DND-41 (cell line): ENCODE measurements at regions not wholly inside any gene's neighbourhood (a gene's known extent, or its start where the extent isn't known, plus 50 kb on each side); places are given as distances from the start of the nearest gene placed in this dataset.

ENCODE experiments used
- ATAC-seq: fragments of 200-7000 bp; cut with Tn5 transposase; 3 replicates; pipeline ENCODE4 v1.9.1; 2021; ENCODE audit warnings: low read depth; ENCODE audit not compliant: insufficient read depth
- DNase-seq: peaks from one replicate; pipeline ENCODE4 v3.0.0-alpha.2; 2020
- H2AFZ ChIP-seq: 2 replicates; pipeline ENCODE4 v1.6.0; 2012; ENCODE audit warnings: low read depth, low read length
- H3K27ac ChIP-seq: 2 replicates; pipeline ENCODE4 v1.5.1; 2012; ENCODE audit warnings: low read length, inconsistent platforms
- H3K27me3 ChIP-seq: fragments of 200-600 bp; sonication (generic); 2 replicates; pipeline ENCODE4 v1.6.0; 2012; ENCODE audit warnings: low read length, mild to moderate bottlenecking, inconsistent platforms; ENCODE audit not compliant: insufficient read depth, poor library complexity
- H3K36me3 ChIP-seq: 2 replicates; pipeline ENCODE4 v1.5.1; 2012; ENCODE audit warnings: low read length, inconsistent platforms; ENCODE audit not compliant: insufficient read depth
- H3K4me1 ChIP-seq: 2 replicates; pipeline ENCODE4 v1.5.1; 2012; ENCODE audit warnings: mild to moderate bottlenecking, low read length; ENCODE audit not compliant: insufficient read depth
- H3K4me2 ChIP-seq: 2 replicates; pipeline ENCODE4 v1.6.0; 2012; ENCODE audit warnings: mild to moderate bottlenecking, moderate library complexity, low read length, inconsistent platforms; ENCODE audit not compliant: insufficient read depth
- H3K4me3 ChIP-seq, 2 experiments: fragments of 200-600 bp in 1 of 2; shearing (Covaris generic) in 1 of 2; 2 replicates each; pipeline ENCODE4 v1.5.1; 2012 to 2016; ENCODE audit warnings: inconsistent platforms in 2 of 2, low read length in 2 of 2, mild to moderate bottlenecking in 2 of 2, low read depth in 1 of 2, moderate library complexity in 1 of 2
- H3K79me2 ChIP-seq: 2 replicates; pipeline ENCODE4 v1.6.0; 2012; ENCODE audit warnings: low read length, inconsistent platforms; ENCODE audit not compliant: insufficient read depth
- H3K9ac ChIP-seq: 2 replicates; pipeline ENCODE4 v1.6.0; 2012; ENCODE audit warnings: low read depth, mild to moderate bottlenecking, inconsistent platforms, low read length, moderate library complexity
- H3K9me3 ChIP-seq: 2 replicates; pipeline ENCODE4 v1.5.1; 2012; ENCODE audit warnings: low read length, moderate library complexity, mild to moderate bottlenecking, inconsistent platforms; ENCODE audit not compliant: insufficient read depth, severe bottlenecking
- H4K20me1 ChIP-seq: 2 replicates; pipeline ENCODE4 v1.6.0; 2012; ENCODE audit warnings: low read length; ENCODE audit not compliant: insufficient read depth
- CTCF ChIP-seq: IDR thresholded peaks from 2 replicates; pipeline ENCODE4 v1.5.1; 2012; ENCODE audit warnings: borderline replicate concordance, low read length, moderate library complexity, mild to moderate bottlenecking; ENCODE audit not compliant: poor library complexity, severe bottlenecking; ENCODE audit errors: extremely low read depth
- EZH2 ChIP-seq: IDR thresholded peaks from 3 replicates; pipeline ENCODE4 v1.6.1; 2012; ENCODE audit warnings: borderline replicate concordance, low read depth, mild to moderate bottlenecking, moderate library complexity, low read length, inconsistent platforms; ENCODE audit not compliant: severe bottlenecking

- DNase-seq, result no peak
- no peak overlapping the region for H3K4me3 ChIP-seq
- H3K9me3 ChIP-seq, result no peaks in the 10 kb centered on the region
- H3K4me2 ChIP-seq, result no peak overlapping the region
- H2AFZ ChIP-seq, result no peak overlapping the region
- no peak for ATAC-seq
- TF ChIP-seq EZH2, result no peak
- TF ChIP-seq CTCF, result no peak
- no peaks in the 10 kb centered on the region for H3K79me2 ChIP-seq
- H3K27me3 ChIP-seq, result no peaks in the 10 kb centered on the region
- H3K4me1 ChIP-seq, result no peaks in the 10 kb centered on the region
- no peak overlapping the region for H3K9ac ChIP-seq
- no peak overlapping the region for H3K27ac ChIP-seq
- H4K20me1 ChIP-seq, result no peaks in the 10 kb centered on the region
- H3K36me3 ChIP-seq, result no peaks in the 10 kb centered on the region
Observed at GRCh38 chr5:125750861-125751186, 672.4 kb upstream of the GRAMD2B start.

GRCh38 chr5:125756456-125756855, 666.8 kb upstream of the GRAMD2B start:
- Histone ChIP-seq H2AFZ (no peak overlapping the region), H3K79me2 (no peaks in the 10 kb centered on the region), H3K36me3 (no peaks in the 10 kb centered on the region), H3K4me2 (no peak overlapping the region), H3K27ac (no peak overlapping the region), H3K4me3 (no peak overlapping the region), H4K20me1 (no peaks in the 10 kb centered on the region), H3K27me3 (no peaks in the 10 kb centered on the region), H3K9ac (no peak overlapping the region), H3K4me1 (no peaks in the 10 kb centered on the region), H3K9me3 (no peaks in the 10 kb centered on the region)
- TF ChIP-seq EZH2 (no peak), CTCF (no peak)
- ATAC-seq (no peak), DNase-seq (no peak)

GRCh38 chr5:125766706-125767105, 656.5 kb upstream of the GRAMD2B start:
- DNase-seq (no peak), ATAC-seq (no peak)
- no peak for TF ChIP-seq EZH2
- TF ChIP-seq CTCF, result no peak
- H3K79me2 ChIP-seq, result no peaks in the 10 kb centered on the region
- no peaks in the 10 kb centered on the region for H3K27me3 ChIP-seq
- no peaks in the 10 kb centered on the region for H3K4me1 ChIP-seq
- no peak overlapping the region for H2AFZ ChIP-seq
- no peak overlapping the region for H3K4me2 ChIP-seq
- H4K20me1 ChIP-seq, result no peaks in the 10 kb centered on the region
- no peaks in the 10 kb centered on the region for H3K36me3 ChIP-seq
- H3K9ac ChIP-seq, result no peak overlapping the region
- H3K4me3 ChIP-seq, result no peak overlapping the region
- no peak overlapping the region for H3K27ac ChIP-seq
- no peaks in the 10 kb centered on the region for H3K9me3 ChIP-seq

GRCh38 chr5:125775896-125776295, 647.3 kb upstream of the GRAMD2B start:
- Histone ChIP-seq H3K4me3 (no peak overlapping the region), H2AFZ (no peak overlapping the region), H3K4me2 (no peak overlapping the region), H3K36me3 (no peaks in the 10 kb centered on the region), H3K9me3 (no peaks in the 10 kb centered on the region), H3K79me2 (no peaks in the 10 kb centered on the region), H4K20me1 (no peaks in the 10 kb centered on the region), H3K4me1 (no peaks in the 10 kb centered on the region), H3K9ac (no peak overlapping the region), H3K27ac (no peak overlapping the region), H3K27me3 (no peaks in the 10 kb centered on the region)
- DNase-seq (no peak), ATAC-seq (no peak)
- TF ChIP-seq EZH2, result no peak
- no peak for TF ChIP-seq CTCF
